ENCODE measurements at regions not wholly inside any gene's neighbourhood (a gene's known extent, or its start where the extent isn't known, plus 50 kb on each side); places are given as distances from the start of the nearest gene placed in this dataset.

DNA sequence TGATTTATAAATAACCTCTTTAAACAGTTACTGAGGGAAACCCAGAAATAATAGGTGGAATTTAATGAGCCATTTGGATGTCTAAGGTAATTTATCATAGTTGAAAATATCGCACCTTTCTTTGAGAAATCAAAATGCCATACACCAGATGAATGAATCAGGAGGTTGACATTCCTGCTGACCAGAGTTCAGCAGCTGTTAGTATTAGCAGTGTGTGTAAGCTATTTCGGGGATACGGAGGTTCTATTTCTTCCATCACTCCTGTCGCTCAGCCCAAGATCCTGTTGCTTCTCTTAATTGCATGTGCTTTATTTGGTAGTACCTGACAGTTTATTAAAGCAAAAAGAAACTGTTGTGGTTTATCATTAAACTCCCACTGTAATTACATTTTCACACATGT lies 67.1 kb downstream of the HDGFL1 start:
- DNase-seq (no peak), ATAC-seq (no peak)
- H3K36me3 ChIP-seq, result no peaks in the 10 kb centered on the region
- H3K27ac ChIP-seq, result no peak overlapping the region
- H3K9me3 ChIP-seq, result no peaks in the 10 kb centered on the region
- TF ChIP-seq, protein P1, sequence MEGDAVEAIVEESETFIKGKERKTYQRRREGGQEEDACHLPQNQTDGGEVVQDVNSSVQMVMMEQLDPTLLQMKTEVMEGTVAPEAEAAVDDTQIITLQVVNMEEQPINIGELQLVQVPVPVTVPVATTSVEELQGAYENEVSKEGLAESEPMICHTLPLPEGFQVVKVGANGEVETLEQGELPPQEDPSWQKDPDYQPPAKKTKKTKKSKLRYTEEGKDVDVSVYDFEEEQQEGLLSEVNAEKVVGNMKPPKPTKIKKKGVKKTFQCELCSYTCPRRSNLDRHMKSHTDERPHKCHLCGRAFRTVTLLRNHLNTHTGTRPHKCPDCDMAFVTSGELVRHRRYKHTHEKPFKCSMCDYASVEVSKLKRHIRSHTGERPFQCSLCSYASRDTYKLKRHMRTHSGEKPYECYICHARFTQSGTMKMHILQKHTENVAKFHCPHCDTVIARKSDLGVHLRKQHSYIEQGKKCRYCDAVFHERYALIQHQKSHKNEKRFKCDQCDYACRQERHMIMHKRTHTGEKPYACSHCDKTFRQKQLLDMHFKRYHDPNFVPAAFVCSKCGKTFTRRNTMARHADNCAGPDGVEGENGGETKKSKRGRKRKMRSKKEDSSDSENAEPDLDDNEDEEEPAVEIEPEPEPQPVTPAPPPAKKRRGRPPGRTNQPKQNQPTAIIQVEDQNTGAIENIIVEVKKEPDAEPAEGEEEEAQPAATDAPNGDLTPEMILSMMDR (IDR thresholded peaks at IDR 0.05), result no peak
- H3K4me1 ChIP-seq, result no peaks in the 10 kb centered on the region
- H3K27me3 ChIP-seq, result no peaks in the 10 kb centered on the region
- intact Hi-C loops (cut with DNase I), result no loop called here
- H3K4me3 ChIP-seq, result no peak overlapping the region

GRCh38 chr6:22637782-22638181 lies 68.4 kb downstream of the HDGFL1 start:
- H3K36me3 ChIP-seq, result no peaks in the 10 kb centered on the region
- H3K27me3 ChIP-seq, result no peaks in the 10 kb centered on the region
- intact Hi-C loops (cut with DNase I), result no loop called here
- H3K4me1 ChIP-seq, result no peaks in the 10 kb centered on the region
- TF ChIP-seq, protein P1 (IDR thresholded peaks at IDR 0.05), result no peak
- ATAC-seq (no peak), DNase-seq (no peak)
- no peak overlapping the region for H3K4me3 ChIP-seq
- H3K9me3 ChIP-seq, result no peaks in the 10 kb centered on the region
- H3K27ac ChIP-seq, result no peak overlapping the region

DNA sequence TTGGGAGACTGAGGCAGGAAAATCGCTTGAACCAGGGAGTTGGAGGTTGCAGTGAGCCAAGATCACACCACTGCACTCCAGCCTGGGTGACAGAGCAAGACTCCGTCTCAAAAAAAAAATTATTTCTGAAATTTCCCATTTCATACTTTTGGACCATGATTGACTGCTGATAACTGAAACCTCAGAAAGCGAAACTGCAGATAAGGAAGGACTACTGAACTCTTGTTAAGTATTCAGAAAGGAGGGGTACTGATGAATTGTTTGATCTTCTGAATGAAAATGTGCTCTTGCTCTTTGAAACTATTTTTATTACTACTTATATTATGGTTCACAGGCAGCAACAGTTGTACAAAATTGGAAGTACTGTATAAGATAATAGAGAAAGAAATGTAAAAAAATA lies 69.0 kb downstream of the HDGFL1 start:
- H3K27me3 ChIP-seq, result no peaks in the 10 kb centered on the region
- ATAC-seq (no peak), DNase-seq (no peak)
- no peaks in the 10 kb centered on the region for H3K9me3 ChIP-seq
- H3K4me3 ChIP-seq, result no peak overlapping the region
- no peaks in the 10 kb centered on the region for H3K4me1 ChIP-seq
- H3K27ac ChIP-seq, result no peak overlapping the region
- intact Hi-C loops (cut with DNase I), result no loop called here
- TF ChIP-seq, protein P1 (IDR thresholded peaks at IDR 0.05), result no peak
- no peaks in the 10 kb centered on the region for H3K36me3 ChIP-seq

DNA sequence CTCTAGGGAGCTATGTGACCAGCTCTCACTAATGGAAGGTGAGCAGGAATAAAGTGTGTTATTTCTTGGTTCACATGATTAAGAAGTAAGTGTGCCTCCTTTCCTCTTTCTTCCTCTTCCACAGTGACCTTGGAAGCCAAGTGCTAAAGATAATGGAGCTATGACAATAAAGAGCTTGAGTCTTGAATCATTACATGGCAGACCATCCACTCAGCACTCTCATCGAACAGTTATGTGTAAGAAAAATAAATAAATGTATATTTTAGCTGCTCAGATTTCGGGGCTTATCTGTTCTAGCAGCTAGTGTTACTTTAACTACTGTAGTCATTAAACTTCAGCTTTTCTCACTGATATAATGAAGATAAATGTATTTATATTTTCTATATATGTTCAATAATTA lies 72.9 kb downstream of the HDGFL1 start:
- Histone ChIP-seq H3K4me1 (no peaks in the 10 kb centered on the region), H3K4me3 (no peak overlapping the region), H3K27me3 (no peaks in the 10 kb centered on the region), H3K36me3 (no peaks in the 10 kb centered on the region), H3K9me3 (no peaks in the 10 kb centered on the region), H3K27ac (no peak overlapping the region)
- intact Hi-C loops (cut with DNase I), result no loop called here
- DNase-seq (no peak), ATAC-seq (no peak)
- TF ChIP-seq, protein P1 (IDR thresholded peaks at IDR 0.05), result no peak

GRCh38 chr6:22643780-22644179 lies 74.4 kb downstream of the HDGFL1 start:
- H3K4me3 ChIP-seq, result no peak overlapping the region
- TF ChIP-seq, protein P1 (IDR thresholded peaks at IDR 0.05), result no peak
- no peaks in the 10 kb centered on the region for H3K36me3 ChIP-seq
- H3K9me3 ChIP-seq, result no peaks in the 10 kb centered on the region
- no peak for ATAC-seq
- H3K27ac ChIP-seq, result no peak overlapping the region
- DNase-seq, result no peak
- no peaks in the 10 kb centered on the region for H3K4me1 ChIP-seq
- H3K27me3 ChIP-seq, result no peaks in the 10 kb centered on the region
- intact Hi-C loops (cut with DNase I), result no loop called here

GRCh38 chr6:22647719-22648118 lies 78.4 kb downstream of the HDGFL1 start:
- intact Hi-C loops (cut with DNase I), result no loop called here
- Histone ChIP-seq H3K4me1 (no peaks in the 10 kb centered on the region), H3K9me3 (no peaks in the 10 kb centered on the region), H3K27me3 (no peaks in the 10 kb centered on the region), H3K36me3 (no peaks in the 10 kb centered on the region), H3K27ac (no peak overlapping the region), H3K4me3 (no peak overlapping the region)
- TF ChIP-seq, protein P1 (IDR thresholded peaks at IDR 0.05), result no peak
- ATAC-seq (no peak), DNase-seq (no peak)
